ENCODE measurements at regions not wholly inside any gene's neighbourhood (a gene's known extent, or its start where the extent isn't known, plus 50 kb on each side); places are given as distances from the start of the nearest gene placed in this dataset.
"Not testable (repeated sequence)": the region's sequence is repeated elsewhere in the genome, so short reads cannot be mapped to it uniquely, and the experiment has no call there.

GRCh38 chr2:75292826-75293225 is 93.5 kb upstream of the TACR1 start:
- TF ChIP-seq POLR2A (IDR thresholded peaks at IDR 0.05): no peak
- TF ChIP-seq, protein P1, sequence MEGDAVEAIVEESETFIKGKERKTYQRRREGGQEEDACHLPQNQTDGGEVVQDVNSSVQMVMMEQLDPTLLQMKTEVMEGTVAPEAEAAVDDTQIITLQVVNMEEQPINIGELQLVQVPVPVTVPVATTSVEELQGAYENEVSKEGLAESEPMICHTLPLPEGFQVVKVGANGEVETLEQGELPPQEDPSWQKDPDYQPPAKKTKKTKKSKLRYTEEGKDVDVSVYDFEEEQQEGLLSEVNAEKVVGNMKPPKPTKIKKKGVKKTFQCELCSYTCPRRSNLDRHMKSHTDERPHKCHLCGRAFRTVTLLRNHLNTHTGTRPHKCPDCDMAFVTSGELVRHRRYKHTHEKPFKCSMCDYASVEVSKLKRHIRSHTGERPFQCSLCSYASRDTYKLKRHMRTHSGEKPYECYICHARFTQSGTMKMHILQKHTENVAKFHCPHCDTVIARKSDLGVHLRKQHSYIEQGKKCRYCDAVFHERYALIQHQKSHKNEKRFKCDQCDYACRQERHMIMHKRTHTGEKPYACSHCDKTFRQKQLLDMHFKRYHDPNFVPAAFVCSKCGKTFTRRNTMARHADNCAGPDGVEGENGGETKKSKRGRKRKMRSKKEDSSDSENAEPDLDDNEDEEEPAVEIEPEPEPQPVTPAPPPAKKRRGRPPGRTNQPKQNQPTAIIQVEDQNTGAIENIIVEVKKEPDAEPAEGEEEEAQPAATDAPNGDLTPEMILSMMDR (IDR thresholded peaks at IDR 0.05): no peak
- no peak for DNase-seq
- H3K9me3 ChIP-seq: no peaks in the 10 kb centered on the region
- H3K36me3 ChIP-seq (ENCODE audit: low read depth, missing control alignments): no peaks in the 10 kb centered on the region
- H3K4me3 ChIP-seq: no peak overlapping the region
- no peaks in the 10 kb centered on the region for H3K27me3 ChIP-seq
- H3K4me1 ChIP-seq: no peaks in the 10 kb centered on the region
- no peak overlapping the region for H3K27ac ChIP-seq
- 74 to 78% methylated on average over 1 of the region's 1 CpG for WGBS, 2 donors
- intact Hi-C loops (cut with DNase I; ENCODE audit: low total_unique reads): no loop called here

GRCh38 chr2:75290600-75291150 is 91.4 kb upstream of the TACR1 start:
- Histone ChIP-seq H3K27me3 (no peaks in the 10 kb centered on the region), H3K27ac (no peak overlapping the region), H3K4me1 (no peaks in the 10 kb centered on the region), H3K36me3 (ENCODE audit: low read depth, missing control alignments) (no peaks in the 10 kb centered on the region), H3K4me3 (no peak overlapping the region), H3K9me3 (no peaks in the 10 kb centered on the region)
- intact Hi-C loops (cut with DNase I; ENCODE audit: low total_unique reads): no loop called here
- no peak for TF ChIP-seq POLR2A (IDR thresholded peaks at IDR 0.05)
- TF ChIP-seq, protein P1 (IDR thresholded peaks at IDR 0.05): no peak
- WGBS, 2 donors: 48 to 51% methylated on average over 2 of the region's 2 CpGs
- DNase-seq: no peak

- Histone ChIP-seq H3K4me1 (no peaks in the 10 kb centered on the region), H3K36me3 (ENCODE audit: low read depth, missing control alignments) (no peaks in the 10 kb centered on the region), H3K27ac (no peak overlapping the region), H3K9me3 (no peaks in the 10 kb centered on the region), H3K4me3 (no peak overlapping the region), H3K27me3 (no peaks in the 10 kb centered on the region)
- DNase-seq: no peak
- TF ChIP-seq POLR2A (IDR thresholded peaks at IDR 0.05): no peak
- TF ChIP-seq, protein P1 (IDR thresholded peaks at IDR 0.05): no peak
- WGBS, 2 donors: 87 to 91% methylated on average over 3 of the region's 3 CpGs
- intact Hi-C loops (cut with DNase I; ENCODE audit: low total_unique reads): no loop called here
Measured at GRCh38 chr2:75289771-75290170, 90.5 kb upstream of the TACR1 start.

DNA sequence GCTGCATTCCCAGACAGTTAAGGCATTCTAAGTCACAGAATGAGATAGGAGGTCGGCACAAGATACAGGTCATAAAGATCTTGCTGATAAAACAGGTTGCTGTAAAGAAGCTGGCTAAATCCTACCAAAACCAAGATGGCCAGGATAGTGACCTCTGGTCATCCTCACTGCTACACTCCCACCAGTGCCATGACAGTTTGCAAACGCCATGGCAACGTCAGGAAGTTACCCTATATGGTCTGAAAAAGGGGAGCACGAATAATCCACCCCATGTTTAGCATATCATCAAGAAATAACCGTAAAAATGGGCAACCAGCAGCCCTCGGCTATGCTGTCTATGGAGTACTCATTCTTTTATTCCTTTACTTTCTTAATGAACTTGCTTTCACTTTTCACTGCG is 89.9 kb upstream of the TACR1 start:
- H3K36me3 ChIP-seq (ENCODE audit: low read depth, missing control alignments); intact Hi-C loops (cut with DNase I; ENCODE audit: low total_unique reads): not testable (repeated sequence)
- WGBS, 2 donors: 80 to 82% methylated on average over 7 of the region's 7 CpGs

DNA sequence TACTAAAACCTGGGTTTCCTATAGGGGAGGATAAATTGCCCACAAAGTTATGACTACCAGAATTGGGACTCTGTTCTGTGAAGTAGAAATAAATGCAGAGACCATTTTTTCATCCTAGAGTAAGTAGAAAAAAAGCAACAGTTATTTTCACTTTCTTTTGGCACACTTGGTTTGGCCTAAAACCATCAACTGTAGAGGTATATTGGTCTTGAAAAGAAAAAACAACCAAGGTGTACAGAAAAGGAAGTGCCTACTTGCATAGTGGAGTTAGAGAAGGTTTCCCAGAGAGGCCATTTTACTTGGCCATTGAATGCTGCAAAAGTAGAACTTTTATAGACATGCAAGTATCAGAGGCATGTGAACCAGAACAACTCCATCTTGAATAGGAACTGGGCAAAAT is 89.4 kb upstream of the TACR1 start:
- intact Hi-C loops (cut with DNase I; ENCODE audit: low total_unique reads): no loop called here
- H3K9me3 ChIP-seq: no peaks in the 10 kb centered on the region
- H3K27ac ChIP-seq: no peak overlapping the region
- DNase-seq: no peak
- TF ChIP-seq, protein P1 (IDR thresholded peaks at IDR 0.05): no peak
- TF ChIP-seq POLR2A (IDR thresholded peaks at IDR 0.05): no peak
- H3K27me3 ChIP-seq: no peaks in the 10 kb centered on the region
- no peaks in the 10 kb centered on the region for H3K36me3 ChIP-seq (ENCODE audit: low read depth, missing control alignments)
- no peaks in the 10 kb centered on the region for H3K4me1 ChIP-seq
- H3K4me3 ChIP-seq: no peak overlapping the region

More for the DNA sequence above, 89.9 kb upstream of the TACR1 start:
- not testable (repeated sequence) for DNase-seq, H3K27me3 ChIP-seq, H3K9me3 ChIP-seq, H3K4me3 ChIP-seq, H3K4me1 ChIP-seq, H3K27ac ChIP-seq

Data from testis (tissue), 2 donors.